Gastroesophageal sphincter (tissue), 4 donors: ENCODE measurements at regions not wholly inside any gene's neighbourhood (a gene's known extent, or its start where the extent isn't known, plus 50 kb on each side); places are given as distances from the start of the nearest gene placed in this dataset.

ENCODE experiments used
- ATAC-seq: fragments of 150-250 bp; one replicate; pipeline ENCODE4 v1.9.1; 2016; ENCODE audit warnings: mild to moderate bottlenecking, moderate library complexity
- H3K27ac ChIP-seq, 4 donors: fragments of 200-600 bp; sonication (generic) in 3 of 4; 1 replicate in 3 of 4; 2 replicates in 1 of 4; pipeline ENCODE4 v1.5.1; 2016 to 2019
- H3K27me3 ChIP-seq: fragments of 200-600 bp; sonication (generic); one replicate; pipeline ENCODE4 v1.5.1; 2019
- H3K36me3 ChIP-seq, 2 donors: fragments of 200-600 bp; sonication (generic); one replicate each; pipeline ENCODE4 v1.5.1; 2019; ENCODE audit warnings: control low read depth in 1 of 2
- H3K4me1 ChIP-seq, 3 donors: fragments of 200-600 bp; sonication (generic); 1 replicate in 2 of 3; 2 replicates in 1 of 3; pipeline ENCODE4 v1.5.1; 2016 to 2019; ENCODE audit warnings: control low read depth in 2 of 3
- H3K4me3 ChIP-seq, 2 donors: fragments of 200-600 bp; sonication (generic); one replicate each; pipeline ENCODE4 v1.5.1; 2019; ENCODE audit warnings: mild to moderate bottlenecking in 1 of 2, moderate library complexity in 1 of 2
- H3K9me3 ChIP-seq, 3 donors: fragments of 200-600 bp; sonication (generic); one replicate each; pipeline ENCODE4 v1.5.1; 2017 to 2019; ENCODE audit warnings: control low read depth in 2 of 3
- EP300 ChIP-seq: sonication (generic); formaldehyde crosslinking; IDR thresholded peaks from one replicate; pipeline ENCODE4 v1.6.1; 2017; ENCODE audit warnings: antibody characterized with exemption, mild to moderate bottlenecking
- POLR2A ChIP-seq, 2 donors: fragments of 450-650 bp; IDR thresholded peaks; one replicate each; pipeline ENCODE4 v1.6.1; 2017; ENCODE audit warnings: antibody characterized with exemption in 2 of 2, mild to moderate bottlenecking in 2 of 2, moderate library complexity in 1 of 2
- POLR2AphosphoS5 ChIP-seq: sonication (generic); formaldehyde crosslinking; IDR thresholded peaks from one replicate; pipeline ENCODE4 v1.6.1; 2017; ENCODE audit warnings: antibody characterized with exemption
- WGBS, 2 donors: methylation state at CpG; one replicate each; pipeline ENCODE4 v1.1.5; 2018; ENCODE audit warnings: low coverage in 1 of 2; 5-methylcytosine and 5-hydroxymethylcytosine counted together
- TF ChIP-seq, protein P1 (sequence below), 4 experiments: fragments of 200-600 bp in 2 of 4; fragments of 450-650 bp in 2 of 4; sonication (generic) in 1 of 4; IDR thresholded peaks; one replicate each; pipeline ENCODE4 v1.5.1; 2017 to 2019; ENCODE audit warnings: antibody characterized with exemption in 4 of 4, mild to moderate bottlenecking in 2 of 4, moderate library complexity in 2 of 4

DNA sequence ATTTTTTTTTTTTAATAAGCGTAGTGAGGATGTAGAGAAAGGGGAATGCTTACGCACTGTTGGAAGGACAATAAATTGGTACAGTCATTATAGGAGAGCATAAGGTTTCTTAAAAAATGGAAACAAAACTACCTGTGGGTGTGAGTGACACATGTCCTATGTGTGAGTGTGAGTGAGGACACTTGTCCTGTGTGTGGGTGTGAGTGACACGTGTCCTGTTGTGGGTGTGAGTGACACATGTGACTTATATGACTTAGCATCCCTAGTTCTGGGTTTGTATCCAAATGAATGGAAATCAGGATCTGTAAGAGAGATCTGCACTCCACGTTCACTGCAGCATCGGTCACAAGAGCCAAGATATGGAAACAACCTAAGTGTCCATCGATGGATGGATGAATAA lies 91.8 kb downstream of the CBLN2 start:
- no peak for ATAC-seq
- H3K36me3 ChIP-seq = no peaks in the 10 kb centered on the region
- no peaks in the 10 kb centered on the region for H3K27me3 ChIP-seq
- TF ChIP-seq POLR2AphosphoS5 (no peak), EP300 (no peak), POLR2A (IDR thresholded peaks at IDR 0.05) (no peak)
- TF ChIP-seq, protein P1, sequence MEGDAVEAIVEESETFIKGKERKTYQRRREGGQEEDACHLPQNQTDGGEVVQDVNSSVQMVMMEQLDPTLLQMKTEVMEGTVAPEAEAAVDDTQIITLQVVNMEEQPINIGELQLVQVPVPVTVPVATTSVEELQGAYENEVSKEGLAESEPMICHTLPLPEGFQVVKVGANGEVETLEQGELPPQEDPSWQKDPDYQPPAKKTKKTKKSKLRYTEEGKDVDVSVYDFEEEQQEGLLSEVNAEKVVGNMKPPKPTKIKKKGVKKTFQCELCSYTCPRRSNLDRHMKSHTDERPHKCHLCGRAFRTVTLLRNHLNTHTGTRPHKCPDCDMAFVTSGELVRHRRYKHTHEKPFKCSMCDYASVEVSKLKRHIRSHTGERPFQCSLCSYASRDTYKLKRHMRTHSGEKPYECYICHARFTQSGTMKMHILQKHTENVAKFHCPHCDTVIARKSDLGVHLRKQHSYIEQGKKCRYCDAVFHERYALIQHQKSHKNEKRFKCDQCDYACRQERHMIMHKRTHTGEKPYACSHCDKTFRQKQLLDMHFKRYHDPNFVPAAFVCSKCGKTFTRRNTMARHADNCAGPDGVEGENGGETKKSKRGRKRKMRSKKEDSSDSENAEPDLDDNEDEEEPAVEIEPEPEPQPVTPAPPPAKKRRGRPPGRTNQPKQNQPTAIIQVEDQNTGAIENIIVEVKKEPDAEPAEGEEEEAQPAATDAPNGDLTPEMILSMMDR (IDR thresholded peaks at IDR 0.05) = no peak
- H3K4me1 ChIP-seq = no peaks in the 10 kb centered on the region
- H3K4me3 ChIP-seq = no peak overlapping the region
- no peak overlapping the region for H3K27ac ChIP-seq
- 73 to 82% methylated on average over 4 to 5 of the region's 6 CpGs for WGBS, 2 donors
- H3K9me3 ChIP-seq = peaks cover 0 to 3% (median 0%) of the 10 kb centered on the region in 3 donors

DNA sequence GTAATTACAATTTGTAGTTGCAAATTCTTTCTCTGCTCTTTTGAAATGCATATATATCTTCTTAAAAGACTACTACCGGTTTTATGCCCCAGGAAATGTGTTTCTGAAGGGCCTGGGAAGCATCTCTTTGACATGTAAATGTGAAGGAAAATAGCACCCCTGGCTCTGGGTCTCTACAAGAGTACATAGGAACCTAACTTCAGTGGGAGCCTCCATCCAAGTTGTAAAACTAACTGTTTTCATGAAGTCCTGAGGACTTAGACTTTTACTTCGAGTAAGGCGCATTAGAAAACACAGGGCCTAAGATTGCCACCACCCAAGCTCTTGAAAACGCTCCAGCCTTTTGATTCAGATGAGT lies 99.4 kb downstream of the CBLN2 start:
- WGBS, 2 donors = 37 to 51% methylated on average over 3 to 4 of the region's 4 CpGs
- H3K36me3 ChIP-seq = no peaks in the 10 kb centered on the region
- no peaks in the 10 kb centered on the region for H3K9me3 ChIP-seq
- no peaks in the 10 kb centered on the region for H3K4me1 ChIP-seq
- ATAC-seq = no peak
- H3K27ac ChIP-seq = no peak overlapping the region
- H3K27me3 ChIP-seq = no peaks in the 10 kb centered on the region
- no peak for TF ChIP-seq EP300
- no peak for TF ChIP-seq POLR2AphosphoS5
- no peak for TF ChIP-seq POLR2A (IDR thresholded peaks at IDR 0.05)
- TF ChIP-seq, protein P1 (IDR thresholded peaks at IDR 0.05) = no peak
- no peak overlapping the region for H3K4me3 ChIP-seq

DNA sequence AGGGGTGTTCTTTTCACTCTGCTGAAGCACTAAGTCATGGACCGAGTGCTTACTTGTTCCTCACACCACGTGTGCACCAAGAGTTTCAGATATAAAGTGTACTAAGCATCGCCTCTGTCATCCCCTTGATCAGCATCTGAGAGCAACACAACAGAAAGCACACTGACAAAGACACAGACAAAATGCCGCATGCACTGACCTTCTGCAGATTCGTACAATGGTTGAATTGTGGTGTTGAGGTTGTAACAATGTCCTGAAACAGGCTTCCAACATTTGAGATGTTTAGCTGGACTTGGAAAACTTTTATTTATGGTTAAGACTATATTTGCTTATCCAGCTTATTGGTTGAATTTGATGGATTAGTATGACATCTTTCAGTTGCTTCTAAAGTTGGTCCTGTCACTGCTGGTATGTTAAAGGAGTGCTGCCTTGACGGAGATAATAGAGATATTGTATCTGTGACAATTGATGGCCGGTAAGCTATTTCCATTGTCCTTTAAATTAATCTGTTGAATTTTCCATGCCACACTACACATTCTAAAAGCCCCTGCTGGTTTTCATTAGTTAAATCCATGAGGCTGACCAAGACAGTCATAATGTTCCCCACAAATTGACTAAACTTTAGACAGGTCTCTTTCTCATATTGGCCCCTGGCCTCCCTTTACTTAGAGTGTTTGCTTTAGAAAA lies 99.9 kb downstream of the CBLN2 start:
- ATAC-seq = no peak
- H3K27me3 ChIP-seq = no peaks in the 10 kb centered on the region
- 54 to 70% methylated on average over 5 of the region's 7 CpGs for WGBS, 2 donors

DNA sequence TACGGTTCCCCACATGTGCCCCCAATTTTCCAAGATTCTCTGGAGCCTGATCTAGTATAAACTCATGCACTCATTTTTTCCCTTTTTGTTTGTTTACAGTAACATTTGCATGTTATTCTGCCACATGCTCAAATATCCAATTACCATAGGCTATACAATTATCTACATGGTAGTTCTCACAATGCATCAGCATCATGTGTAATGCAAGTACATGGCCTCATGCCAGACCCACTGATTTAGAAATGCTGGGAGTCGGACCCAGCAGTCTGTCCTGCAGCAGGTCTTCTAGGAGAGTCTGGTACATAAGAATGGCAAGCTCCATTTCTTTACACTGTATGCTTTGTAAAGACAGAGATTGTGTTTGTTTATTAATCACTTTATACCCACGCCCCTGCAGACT lies 107.7 kb downstream of the CBLN2 start:
- 26 to 57% methylated on average over 3 of the region's 3 CpGs for WGBS, 2 donors
- no peak for ATAC-seq
- no peaks in the 10 kb centered on the region for H3K27me3 ChIP-seq
- H3K4me1 ChIP-seq = no peaks in the 10 kb centered on the region
- no peaks in the 10 kb centered on the region for H3K9me3 ChIP-seq
- no peaks in the 10 kb centered on the region for H3K36me3 ChIP-seq
- no peak overlapping the region for H3K4me3 ChIP-seq
- TF ChIP-seq POLR2AphosphoS5 (no peak), POLR2A (IDR thresholded peaks at IDR 0.05) (no peak), EP300 (no peak)
- TF ChIP-seq, protein P1 (IDR thresholded peaks at IDR 0.05) = no peak
- no peak overlapping the region for H3K27ac ChIP-seq

More for the DNA sequence above, 99.9 kb downstream of the CBLN2 start:
- Histone ChIP-seq H3K4me3 (no peak overlapping the region), H3K4me1 (no peaks in the 10 kb centered on the region), H3K9me3 (no peaks in the 10 kb centered on the region), H3K27ac (no peak overlapping the region), H3K36me3 (no peaks in the 10 kb centered on the region)
- TF ChIP-seq, protein P1 (IDR thresholded peaks at IDR 0.05) = no peak
- TF ChIP-seq EP300 = no peak
- no peak for TF ChIP-seq POLR2A (IDR thresholded peaks at IDR 0.05)
- TF ChIP-seq POLR2AphosphoS5 = no peak

DNA sequence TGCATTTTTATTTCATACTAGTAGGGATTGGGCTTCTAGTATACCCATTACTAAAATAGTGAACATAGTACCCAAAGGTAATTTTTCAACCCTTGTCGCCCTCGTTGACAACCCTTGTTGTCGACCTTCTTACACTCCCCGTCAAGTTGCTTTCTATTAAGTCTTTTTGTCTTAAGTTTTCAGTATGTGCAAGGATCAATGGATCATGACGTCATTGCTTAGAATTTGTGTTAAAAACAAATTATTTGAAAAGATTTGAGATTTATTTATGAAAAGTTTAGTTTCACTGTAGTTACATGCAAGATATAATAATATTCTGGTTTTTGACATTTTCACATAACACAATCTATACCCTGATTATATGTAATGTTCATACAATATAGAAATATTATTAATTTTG lies 110.4 kb downstream of the CBLN2 start:
- ATAC-seq = no peak
- Histone ChIP-seq H3K36me3 (no peaks in the 10 kb centered on the region), H3K4me3 (no peak overlapping the region), H3K9me3 (no peaks in the 10 kb centered on the region), H3K4me1 (no peaks in the 10 kb centered on the region), H3K27ac (no peak overlapping the region), H3K27me3 (no peaks in the 10 kb centered on the region)
- WGBS, 2 donors = 78 to 88% methylated on average over 5 of the region's 5 CpGs
- TF ChIP-seq, protein P1 (IDR thresholded peaks at IDR 0.05) = no peak
- TF ChIP-seq POLR2AphosphoS5 (no peak), EP300 (no peak), POLR2A (IDR thresholded peaks at IDR 0.05) (no peak)
